ENCODE measurements at regions not wholly inside any gene's neighbourhood (a gene's known extent, or its start where the extent isn't known, plus 50 kb on each side); places are given as distances from the start of the nearest gene placed in this dataset.

DNA sequence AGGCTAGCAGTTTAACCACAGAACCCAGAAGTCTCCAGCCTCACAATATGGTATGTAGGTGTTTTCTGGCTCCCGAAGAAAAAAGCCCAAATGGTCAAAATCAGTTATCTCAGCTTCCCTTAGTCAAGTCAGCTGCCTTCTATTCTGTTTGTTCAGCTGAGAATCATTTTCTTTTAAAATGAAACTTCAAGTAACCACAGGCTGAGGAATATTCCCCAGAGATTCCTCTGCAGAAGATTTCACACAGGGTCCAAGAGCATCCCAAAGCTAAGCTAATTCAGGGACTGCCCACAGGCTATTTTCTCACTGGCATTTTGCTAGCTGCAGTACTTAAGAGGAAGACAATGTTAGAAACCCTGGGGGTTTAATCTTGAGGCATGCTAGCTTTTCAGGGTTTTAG is 977.0 kb upstream of the CHORDC1 start:
- DNase-seq: no peak

DNA sequence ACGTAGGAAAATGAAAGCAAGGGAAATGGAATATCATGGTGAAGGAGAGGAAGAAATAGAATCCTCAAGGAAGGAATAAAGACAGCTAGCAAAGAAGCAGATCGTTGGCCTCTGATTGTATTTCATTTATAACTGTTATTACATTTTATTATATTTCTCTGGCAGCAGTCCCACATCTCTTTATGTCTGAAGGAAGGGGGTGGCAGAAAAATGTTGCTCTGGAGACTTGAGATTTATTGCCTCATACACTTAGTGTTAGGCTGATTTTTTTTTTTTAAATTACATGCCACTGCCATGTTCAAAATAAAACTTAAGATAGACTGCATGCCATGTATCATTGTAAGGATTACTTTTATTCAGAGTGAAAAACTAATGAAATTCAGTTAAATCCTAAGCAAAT is 971.7 kb upstream of the CHORDC1 start:
- no peak for DNase-seq

DNA sequence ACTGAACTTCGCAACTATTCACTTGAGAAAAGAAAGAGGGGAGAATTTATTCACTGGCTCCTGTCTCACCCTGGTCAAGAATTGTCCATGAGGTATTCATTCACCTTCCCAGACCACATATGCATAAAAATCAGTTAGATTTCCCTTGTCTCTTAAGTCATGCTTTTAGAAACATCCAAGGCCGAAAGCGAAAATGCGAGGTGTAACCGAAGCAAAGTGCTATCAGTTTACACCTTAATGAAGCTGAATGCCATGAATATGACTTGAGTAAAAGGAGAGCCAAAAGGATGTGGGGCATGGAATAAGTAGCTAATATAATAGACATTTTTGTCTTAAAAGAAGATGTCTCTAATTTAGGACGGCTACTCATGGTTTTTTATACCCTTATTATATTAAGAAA is 965.6 kb upstream of the CHORDC1 start:
- DNase-seq: no peak

DNA sequence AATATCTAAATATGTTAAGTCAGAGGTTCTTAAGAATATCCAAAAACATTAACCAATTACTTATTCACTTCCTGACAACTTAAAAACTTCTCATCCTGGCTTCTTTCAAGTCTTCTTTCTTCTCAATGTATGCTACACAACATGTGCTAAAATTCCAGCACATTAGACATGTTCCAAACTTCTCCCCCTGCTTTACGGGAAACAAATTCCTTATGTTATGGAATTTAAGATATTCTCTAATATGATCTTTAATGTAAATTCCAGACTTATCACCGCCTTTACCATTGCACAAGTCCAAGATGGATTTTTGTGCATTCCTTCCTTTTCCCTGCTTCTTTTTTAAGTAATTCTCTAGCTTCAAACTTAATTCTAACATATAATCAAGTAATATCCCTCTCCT is 964.5 kb upstream of the CHORDC1 start:
- DNase-seq: no peak

DNA sequence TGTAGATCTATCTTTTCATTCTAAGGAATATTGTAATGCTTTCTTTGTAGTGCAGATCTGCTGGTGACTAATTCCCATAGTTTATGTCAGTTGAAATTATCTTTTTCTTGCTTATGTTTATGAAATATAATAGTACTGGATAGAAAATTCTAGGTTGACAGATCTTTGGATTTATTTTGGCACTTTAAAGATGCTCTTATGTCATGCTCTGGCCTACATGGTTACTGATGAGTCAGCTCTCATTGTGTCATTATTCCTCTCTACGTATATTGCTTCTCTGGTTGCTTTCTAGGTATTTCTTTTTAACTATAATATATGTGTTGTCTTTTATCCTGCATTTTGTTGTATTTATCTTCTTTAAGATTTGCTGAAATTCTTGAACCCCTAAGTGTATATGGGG is 955.5 kb upstream of the CHORDC1 start:
- no peak for DNase-seq

DNA sequence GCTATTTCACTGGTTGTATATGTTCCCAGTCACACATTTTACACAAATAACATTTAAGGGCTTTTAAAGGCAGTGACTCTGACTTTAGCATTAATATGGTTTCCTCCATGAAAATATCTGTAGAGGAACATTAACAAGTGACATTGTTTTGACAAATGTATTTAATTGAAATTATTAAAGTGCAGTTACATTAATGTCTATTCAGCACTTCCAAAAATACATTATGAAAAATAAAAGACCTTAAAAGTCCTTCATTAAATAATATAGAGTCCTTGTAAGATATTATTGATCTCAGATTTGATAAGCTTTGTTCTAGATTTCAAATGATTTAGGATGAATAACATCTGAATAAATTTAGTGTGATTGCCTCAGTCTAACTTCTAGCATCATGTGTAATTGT is 951.9 kb upstream of the CHORDC1 start:
- no peak for DNase-seq

DNA sequence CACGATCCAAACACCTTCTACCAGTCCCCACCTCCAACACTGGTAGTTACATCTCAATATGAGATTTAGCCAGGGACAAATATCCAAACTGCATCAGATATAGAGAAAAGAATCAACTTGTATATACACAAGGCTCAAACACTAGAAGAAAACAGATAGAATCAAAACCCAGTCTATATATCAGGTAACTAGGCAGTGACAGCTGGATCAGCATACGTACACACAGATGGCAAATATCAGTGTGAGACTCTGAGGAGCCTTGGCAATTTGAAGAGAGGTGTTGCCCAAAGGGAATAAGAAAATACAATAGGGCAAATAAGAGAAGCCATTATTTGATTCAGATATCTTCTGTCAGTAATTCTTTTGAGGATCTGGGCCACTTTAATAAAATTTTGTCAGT is 951.3 kb upstream of the CHORDC1 start:
- no peak for DNase-seq

DNA sequence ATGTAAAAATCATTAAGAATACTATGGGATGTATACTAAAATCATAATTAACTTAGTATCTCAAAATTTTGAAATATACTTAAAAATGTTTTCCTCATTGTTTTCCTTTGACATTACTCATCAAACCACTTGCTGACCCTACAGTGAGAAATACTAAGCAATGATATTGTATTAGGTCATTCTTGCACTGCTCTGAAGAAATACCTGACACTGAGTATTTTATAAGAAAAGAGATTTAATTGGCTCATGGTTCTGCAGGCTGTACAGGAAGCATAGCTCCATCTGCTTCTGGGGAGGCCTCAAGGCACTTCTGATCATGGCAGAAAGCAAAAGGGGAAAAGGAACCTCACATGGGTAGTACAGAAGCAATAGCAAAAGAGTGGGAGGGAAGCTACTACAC is 950.9 kb upstream of the CHORDC1 start:
- no peak for DNase-seq

DNA sequence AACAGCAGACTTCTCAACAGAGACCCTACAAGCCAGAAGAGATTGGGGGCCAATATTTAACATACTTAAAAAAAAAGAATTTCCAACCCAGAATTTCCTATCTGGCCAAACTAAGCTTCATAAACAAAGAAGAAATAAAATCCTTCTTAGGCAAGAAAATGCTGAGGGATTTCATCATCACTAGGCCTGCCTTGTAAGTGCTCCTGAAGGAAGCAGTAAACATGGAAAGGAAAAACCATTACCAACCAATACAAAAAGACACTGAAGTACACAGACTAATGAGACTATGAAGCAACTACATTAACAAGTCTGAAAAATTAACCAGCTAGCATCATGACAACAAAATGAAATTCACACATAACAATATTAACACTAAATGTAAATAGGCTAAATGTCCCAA is 947.9 kb upstream of the CHORDC1 start:
- DNase-seq: no peak

DNA sequence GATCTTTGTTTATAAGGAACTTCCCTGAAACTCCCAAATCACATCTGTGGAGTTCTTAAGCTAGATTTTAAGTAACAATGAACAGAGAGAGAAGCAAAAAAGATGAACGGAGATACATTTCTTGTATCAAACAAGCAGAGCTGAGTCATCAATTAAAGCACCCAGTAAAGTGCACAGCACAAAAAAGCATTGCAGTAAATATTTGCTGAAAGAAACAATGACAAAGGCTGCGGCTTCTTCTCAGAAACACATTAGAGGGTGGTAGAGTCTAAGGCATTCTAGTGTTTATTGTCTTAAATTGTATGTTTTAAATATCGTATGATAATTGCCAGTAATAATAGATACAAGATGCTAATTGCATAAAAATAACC is 941.6 kb upstream of the CHORDC1 start:
- no peak for DNase-seq

DNA sequence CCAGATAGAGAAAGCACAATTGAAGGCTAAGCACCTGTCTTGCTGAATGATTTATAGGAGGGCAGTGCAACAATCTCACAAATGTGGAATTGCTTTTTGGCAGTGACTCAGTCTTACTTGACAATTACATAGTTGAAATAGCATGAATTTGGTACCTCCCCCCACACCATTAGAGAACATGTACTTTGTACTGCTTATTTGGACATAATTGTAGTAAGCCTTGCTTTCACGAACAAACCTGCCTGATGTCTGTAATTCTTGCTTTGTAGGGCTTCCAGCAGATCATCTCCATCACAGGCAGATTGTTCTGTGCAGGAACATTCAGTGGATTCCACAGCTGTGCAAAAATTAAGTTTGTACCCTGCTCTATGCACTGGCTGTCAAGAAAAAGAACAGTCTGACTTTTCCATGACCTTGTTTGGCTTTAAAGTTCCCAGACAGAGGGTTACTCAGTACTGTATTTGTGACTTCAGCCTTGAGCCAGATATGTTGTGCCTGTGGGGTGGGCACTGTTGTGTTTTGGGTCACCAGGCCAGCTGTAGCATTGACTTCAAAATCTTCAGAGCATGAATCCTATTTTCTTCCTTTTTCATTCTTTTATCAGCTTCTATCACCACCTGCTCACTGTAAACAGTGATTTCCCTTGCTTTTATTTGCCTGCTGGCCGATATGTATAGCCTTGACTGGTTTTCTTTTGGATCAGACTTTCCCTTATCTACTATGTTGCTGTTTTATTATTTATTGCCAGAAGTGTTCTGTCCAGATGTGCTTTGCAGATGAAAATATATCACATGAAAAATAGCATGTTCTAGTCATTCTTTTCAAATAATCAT is 941.0 kb upstream of the CHORDC1 start:
- no peak for DNase-seq

DNA sequence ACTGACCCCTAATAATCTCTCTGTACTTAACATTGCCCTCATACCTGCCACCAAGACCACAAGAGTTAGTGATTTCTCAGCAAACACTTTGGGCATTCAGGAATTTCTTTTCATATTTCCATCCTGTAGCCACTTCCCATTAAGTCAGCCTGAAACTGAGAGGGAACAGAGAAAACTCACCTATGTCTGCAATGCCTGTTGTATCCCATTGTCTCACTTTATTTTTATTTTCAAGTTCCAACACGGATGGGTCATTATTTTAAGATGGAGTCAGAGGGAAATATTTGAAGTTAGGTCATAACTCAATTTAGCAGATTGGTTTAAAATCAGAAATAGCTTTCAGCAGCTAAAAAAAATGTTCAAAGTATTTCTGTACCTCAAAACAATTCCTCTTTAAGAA is 937.8 kb upstream of the CHORDC1 start:
- DNase-seq: no peak

DNA sequence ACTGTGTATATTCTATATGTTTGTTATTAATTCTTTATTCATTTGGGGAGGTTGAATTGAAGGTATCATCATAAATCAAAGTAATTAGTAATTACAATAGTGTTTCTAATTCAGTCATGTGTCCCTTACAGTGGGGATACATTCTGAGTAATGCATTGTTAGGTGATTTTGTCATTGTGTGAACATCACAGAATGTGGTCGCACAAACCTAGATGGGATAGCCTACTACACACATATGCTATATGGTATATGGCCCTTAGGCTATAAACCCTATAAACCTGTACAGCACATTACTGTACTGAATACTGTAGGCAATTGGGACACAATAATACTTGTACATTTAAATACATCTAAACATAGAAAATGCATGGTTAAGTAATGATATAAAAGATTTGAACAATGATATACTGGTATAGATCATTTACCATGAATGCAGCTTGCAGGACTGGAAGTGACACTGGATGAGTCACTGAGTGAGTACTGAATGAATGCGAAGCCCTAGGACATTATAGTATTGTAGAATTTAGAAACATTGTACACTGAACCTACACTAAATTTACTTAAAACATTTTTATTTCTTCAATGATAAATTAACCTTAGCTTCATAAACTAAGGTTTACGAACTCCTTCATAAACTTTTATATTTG is 936.2 kb upstream of the CHORDC1 start:
- DNase-seq: no peak

DNA sequence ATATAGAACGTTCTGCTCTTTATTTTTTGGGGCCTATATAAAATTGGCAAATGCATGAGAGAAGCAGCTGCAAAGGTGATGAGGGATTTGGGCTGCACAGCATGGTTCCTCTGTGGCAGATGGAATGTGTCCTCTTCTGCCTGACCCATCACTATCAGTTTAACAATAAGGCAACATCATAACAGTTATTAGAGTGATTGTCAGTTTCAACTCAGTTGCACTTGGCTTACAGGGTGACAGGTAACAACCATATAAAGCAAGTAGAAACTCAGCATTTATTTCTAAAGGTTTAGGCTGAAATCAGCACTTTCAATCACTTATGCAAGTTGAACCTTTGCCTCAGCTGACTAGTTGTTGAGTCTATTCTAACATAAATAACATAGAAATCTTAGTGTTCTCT is 935.4 kb upstream of the CHORDC1 start:
- no peak for DNase-seq

DNA sequence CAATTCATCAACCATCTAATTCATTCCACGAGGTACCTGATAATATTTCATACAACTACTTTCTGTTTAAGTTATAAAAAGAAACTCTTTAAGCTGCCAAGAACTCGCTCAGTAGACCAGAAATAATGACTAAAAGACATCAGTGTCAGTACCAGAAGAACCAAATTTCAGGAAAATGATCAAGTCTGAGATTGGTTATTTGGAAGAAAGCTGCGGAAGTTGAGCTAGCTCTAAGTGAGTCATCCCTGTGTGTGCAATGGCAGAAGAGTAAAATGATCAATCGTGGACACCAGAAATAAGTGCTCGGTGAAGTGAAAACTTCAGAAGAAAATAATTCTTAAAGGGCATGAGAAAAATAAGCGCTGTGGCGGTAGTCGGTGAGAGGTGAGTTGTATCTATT is 933.2 kb upstream of the CHORDC1 start:
- no peak for DNase-seq

DNA sequence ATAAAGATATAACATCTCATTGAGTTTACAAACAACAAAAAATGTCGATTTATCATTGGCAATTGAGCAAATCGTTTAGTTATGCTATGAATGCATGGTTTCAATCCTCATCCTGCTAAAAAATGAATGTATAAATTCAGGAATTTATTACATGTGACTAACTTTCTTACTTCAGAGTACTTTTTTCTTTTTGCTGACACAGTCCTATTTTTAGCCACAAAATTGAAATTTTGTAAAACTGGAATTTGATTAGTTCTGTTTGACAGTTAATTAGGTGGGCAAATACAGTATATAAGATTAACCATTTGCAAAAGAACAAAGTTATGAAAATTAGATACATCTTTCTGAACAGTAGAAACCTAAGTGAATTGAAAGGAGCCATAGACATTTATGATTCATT is 925.0 kb upstream of the CHORDC1 start:
- DNase-seq: no peak

DNA sequence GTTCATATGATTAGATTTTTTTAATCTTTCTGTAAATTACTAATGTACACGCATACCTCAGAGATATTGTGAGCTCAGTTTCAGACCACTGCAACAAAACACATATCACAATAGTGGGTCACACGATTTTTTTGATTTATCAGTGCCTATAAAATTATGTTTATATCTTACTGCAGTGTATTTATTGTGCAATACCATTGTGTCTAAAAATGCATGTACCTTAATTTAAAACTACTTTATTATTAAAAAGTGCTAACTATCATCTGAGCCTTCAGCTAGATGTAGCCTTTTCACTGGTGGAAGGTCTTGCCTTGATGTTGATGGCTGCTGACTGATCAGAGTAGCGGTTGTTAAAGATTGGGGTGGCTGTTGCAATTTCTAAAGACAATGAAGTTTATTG is 918.8 kb upstream of the CHORDC1 start:
- no peak for DNase-seq

DNA sequence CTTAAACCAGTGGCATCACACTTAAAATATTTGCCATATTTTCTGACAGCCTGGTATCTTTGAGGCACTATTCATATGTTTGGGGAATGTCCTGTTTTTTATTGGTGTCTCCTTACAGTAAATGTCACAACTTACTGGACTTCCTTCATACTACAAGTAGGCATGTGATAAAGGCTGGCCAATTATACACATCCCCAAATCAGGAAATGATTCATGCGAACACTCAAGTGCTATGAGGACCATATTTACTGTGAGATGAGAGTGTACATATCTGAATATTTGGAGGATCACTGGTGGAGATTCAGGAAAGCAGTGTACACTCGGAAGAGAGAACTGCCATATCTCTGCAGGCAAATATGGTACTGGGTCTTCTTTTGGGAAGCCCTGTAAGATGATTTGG is 913.8 kb upstream of the CHORDC1 start:
- no peak for DNase-seq

DNA sequence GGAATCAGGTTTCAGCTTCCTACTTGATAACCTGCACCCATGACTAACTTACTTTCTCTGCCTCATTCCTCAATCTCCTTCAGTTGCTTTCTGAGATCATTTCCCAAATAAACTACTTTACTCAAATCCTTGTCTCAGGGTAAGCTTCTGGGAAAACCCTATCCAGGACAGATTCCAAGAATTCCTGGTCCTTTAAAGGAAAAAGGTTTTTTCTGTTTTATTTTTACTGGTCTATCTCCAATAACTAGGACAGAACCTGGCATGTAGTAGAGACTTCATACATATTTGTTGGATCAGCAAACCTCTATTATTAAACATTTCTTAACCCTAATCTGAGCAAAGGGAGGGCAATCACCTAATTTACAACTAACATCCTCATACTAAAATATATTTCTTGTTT is 910.5 kb upstream of the CHORDC1 start:
- no peak for DNase-seq

DNA sequence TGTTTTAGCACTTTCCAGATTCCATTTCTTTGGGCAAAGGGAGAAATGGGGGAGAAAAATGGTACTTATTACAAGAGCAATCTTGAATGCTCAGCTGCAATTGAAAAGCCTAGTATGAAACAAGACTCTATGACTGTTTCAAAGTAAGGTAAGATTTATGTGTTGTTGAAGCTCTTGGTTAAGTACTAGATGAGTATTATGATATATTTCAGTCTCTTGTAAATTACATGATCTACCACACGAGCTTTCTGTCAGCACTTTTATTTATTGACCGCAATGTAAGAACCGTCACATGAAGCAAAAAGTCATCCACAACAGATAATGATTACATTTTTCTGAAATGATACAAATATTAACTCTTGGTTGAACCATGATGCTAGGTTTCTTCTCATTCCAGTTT is 906.7 kb upstream of the CHORDC1 start:
- no peak for DNase-seq

DNA sequence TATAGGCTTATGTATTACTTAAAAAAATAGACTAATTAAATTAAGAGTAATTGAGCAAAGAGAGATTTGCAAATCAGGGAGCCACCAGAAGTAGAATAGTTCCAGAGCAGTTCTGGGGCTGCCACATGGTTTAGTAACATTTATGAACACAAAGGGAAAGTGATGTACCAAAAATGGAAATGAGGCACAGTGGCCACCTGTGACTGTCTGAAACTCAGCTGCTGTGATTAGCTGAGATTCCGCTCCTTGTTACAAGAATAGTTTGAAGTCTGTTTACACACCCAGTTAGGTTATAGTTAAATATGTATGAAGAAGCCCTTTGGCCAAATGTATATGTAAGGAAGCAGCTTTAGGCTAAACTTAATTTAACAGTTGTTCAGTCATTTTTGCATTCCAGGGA is 901.5 kb upstream of the CHORDC1 start:
- DNase-seq: no peak

DNA sequence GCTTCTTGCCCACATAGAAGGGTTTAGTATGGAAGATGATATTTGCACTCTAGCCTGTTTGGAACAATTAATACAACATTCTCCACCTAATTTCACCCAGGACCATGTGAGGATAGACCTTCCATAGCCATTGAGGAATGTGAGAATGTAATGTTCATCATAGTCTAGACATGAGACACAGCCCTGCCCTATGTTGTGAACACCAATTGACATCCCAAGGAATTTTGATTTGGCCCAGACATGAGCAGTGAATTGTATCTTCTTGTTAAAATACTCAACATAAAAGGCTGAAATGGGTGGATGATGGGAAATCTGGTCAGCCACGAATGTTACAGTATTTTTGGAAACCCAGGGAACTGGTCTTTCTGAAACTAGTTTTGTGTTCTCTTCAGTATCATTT is 892.3 kb upstream of the CHORDC1 start:
- DNase-seq: no peak

DNA sequence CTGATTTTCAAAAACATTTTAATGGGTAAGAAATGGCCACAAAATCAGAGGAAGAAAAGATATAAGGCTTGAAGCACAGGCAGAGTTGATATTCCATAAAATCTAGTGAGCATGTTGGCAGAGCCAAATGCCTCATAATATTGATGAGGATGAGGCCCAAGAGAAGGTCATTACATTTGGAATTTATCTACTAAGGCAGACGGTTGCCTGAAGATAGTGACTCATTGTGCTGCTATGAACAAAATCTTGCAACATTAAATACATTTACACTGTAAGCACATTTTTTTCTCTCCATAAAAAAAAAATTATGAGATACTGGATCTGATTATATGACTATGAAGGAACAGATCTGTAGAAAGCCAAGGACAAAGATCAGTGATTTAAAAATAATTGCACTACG is 881.4 kb upstream of the CHORDC1 start:
- no peak for DNase-seq

DNA sequence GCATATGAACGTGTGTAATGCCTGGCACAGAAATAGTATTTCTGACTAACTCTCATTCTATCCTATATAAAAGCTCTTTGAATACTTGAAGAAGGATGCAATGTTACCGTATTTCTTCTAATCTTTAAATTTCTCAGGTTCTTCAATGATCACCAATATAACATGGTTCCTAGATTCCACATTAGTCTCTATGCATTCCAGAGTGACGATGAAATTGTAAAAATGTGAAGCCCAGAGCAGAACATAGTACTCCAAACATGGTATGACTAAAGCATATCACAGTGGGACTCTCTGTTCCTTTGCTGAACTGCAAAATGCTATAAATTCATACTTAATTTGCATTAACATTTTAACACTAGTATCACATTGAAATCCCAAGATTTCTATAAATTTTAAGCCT is 877.6 kb upstream of the CHORDC1 start:
- no peak for DNase-seq

DNA sequence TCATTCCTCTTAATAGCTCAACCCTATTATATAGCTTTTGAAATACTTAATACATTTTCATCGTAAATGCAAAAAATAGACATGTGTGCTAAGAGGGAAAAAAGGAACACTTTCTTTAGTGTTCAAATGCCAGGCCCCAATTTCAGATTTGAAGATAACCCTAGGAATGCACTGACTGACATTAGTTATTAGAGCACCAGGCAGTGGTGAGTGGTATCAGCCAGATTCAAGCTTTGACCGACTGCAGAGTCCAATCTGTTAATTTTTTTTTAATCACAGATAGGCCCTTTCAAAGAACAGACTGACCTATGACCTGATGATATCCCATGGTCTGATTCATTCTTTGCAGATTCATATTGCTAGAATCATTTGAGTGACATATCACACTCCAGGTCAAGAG is 874.2 kb upstream of the CHORDC1 start:
- no peak for DNase-seq
